ENCODE measurements at regions not wholly inside any gene's neighbourhood (a gene's known extent, or its start where the extent isn't known, plus 50 kb on each side); places are given as distances from the start of the nearest gene placed in this dataset.

DNA sequence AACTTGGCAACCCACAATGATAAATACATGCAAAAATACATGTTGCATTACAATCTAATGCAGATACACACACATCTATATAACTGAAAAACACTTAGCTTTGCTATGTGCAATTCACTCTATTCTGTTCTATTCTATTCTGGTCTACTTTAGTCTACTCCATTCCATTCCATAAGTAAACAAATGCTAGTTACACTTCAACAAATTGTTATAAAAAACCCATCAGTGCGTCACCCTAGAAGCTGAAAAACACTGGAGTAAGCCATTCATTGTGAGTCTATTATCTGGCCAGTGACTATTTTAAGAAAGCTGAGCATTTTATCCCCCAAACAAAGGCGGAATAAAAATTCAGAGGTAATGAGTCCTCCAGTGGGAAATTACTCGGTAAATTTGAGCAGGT is 315.7 kb upstream of the EPHA7 start:
- TF ChIP-seq, protein P1, sequence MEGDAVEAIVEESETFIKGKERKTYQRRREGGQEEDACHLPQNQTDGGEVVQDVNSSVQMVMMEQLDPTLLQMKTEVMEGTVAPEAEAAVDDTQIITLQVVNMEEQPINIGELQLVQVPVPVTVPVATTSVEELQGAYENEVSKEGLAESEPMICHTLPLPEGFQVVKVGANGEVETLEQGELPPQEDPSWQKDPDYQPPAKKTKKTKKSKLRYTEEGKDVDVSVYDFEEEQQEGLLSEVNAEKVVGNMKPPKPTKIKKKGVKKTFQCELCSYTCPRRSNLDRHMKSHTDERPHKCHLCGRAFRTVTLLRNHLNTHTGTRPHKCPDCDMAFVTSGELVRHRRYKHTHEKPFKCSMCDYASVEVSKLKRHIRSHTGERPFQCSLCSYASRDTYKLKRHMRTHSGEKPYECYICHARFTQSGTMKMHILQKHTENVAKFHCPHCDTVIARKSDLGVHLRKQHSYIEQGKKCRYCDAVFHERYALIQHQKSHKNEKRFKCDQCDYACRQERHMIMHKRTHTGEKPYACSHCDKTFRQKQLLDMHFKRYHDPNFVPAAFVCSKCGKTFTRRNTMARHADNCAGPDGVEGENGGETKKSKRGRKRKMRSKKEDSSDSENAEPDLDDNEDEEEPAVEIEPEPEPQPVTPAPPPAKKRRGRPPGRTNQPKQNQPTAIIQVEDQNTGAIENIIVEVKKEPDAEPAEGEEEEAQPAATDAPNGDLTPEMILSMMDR (IDR thresholded peaks at IDR 0.05; ENCODE audit: insufficient read depth, low read depth, low read length) = no peak
- TF ChIP-seq EZH2 (IDR thresholded peaks at IDR 0.05; ENCODE audit: insufficient read depth, low read length) = no peak

Data from astrocyte (in vitro differentiated cells and primary cell).